H1 (cell line): ENCODE measurements at regions not wholly inside any gene's neighbourhood (a gene's known extent, or its start where the extent isn't known, plus 50 kb on each side); places are given as distances from the start of the nearest gene placed in this dataset.
A peak's percentile ranks its signal among the peaks of the same experiment; 100 is the strongest.

Source experiments
- CTCF ChIA-PET: fragments of 300-600 bp; sonication (Branson Sonifier 250); formaldehyde crosslinking; loops from one replicate; lab custom pipeline; 2021; ENCODE audit not compliant: partially characterized antibody; lab: Charles Lee
- POLR2A ChIA-PET: fragments of 300-600 bp; sonication (Branson Sonifier 250); formaldehyde crosslinking; loops from one replicate; lab custom pipeline; 2021; ENCODE audit warnings: inconsistent platforms; ENCODE audit not compliant: partially characterized antibody; lab: Charles Lee
- DNase-seq, 2 experiments: peaks; one replicate each; pipeline versions ENCODE4 v3.0.0 to v3.0.0-alpha.2; 2010 to 2022; ENCODE audit warnings: low spot score in 2 of 2, low read depth in 1 of 2, mixed read lengths in 1 of 2
- FAIRE-seq: peaks from 2 replicates; lab custom pipeline; 2011; peaks lifted over from hg19 to GRCh38; lab: Jason Lieb, UNC
- H2AFZ ChIP-seq: 2 replicates; pipeline ENCODE4 v1.8.1; 2012; ENCODE audit warnings: low read length, inconsistent platforms
- H2AK5ac ChIP-seq: 2 replicates; pipeline ENCODE4 v1.6.1; 2013; ENCODE audit warnings: low read depth, low read length
- H2BK120ac ChIP-seq: replicated peaks from 2 replicates; pipeline ENCODE3; 2013; ENCODE audit warnings: low read depth, low read length, inconsistent platforms
- H2BK12ac ChIP-seq: 2 replicates; pipeline ENCODE4 v1.6.1; 2013; ENCODE audit warnings: low read depth, low read length
- H2BK15ac ChIP-seq: 2 replicates; pipeline ENCODE4 v1.6.1; 2013; ENCODE audit warnings: low read length
- H2BK20ac ChIP-seq: 2 replicates; pipeline ENCODE4 v1.6.1; 2013; ENCODE audit warnings: low read length
- H2BK5ac ChIP-seq: 2 replicates; pipeline ENCODE4 v1.6.1; 2013; ENCODE audit warnings: low read depth, low read length
- H3K14ac ChIP-seq: 2 replicates; pipeline ENCODE4 v1.6.1; 2013; ENCODE audit warnings: inconsistent platforms; ENCODE audit not compliant: insufficient read length
- H3K18ac ChIP-seq: 2 replicates; pipeline ENCODE4 v1.6.1; 2013; ENCODE audit warnings: low read length; ENCODE audit errors: extremely low read depth
- H3K23ac ChIP-seq: 2 replicates; pipeline ENCODE4 v1.6.1; 2013; ENCODE audit warnings: inconsistent platforms; ENCODE audit not compliant: insufficient read length
- H3K23me2 ChIP-seq: 2 replicates; pipeline ENCODE4 v1.6.1; 2013; ENCODE audit warnings: low read depth, low read length
- H3K27ac ChIP-seq: 2 replicates; pipeline ENCODE4 v1.6.1; 2011; ENCODE audit warnings: low read depth, low read length, inconsistent platforms
- H3K27me3 ChIP-seq, 4 experiments: replicated peaks in 1 of 4; 1 replicate in 1 of 4; 2 replicates in 3 of 4; pipeline versions ENCODE4 v1.6.1 to v1.8.1; 2011 to 2013; ENCODE audit warnings: low read length in 3 of 4, mild to moderate bottlenecking in 3 of 4, inconsistent platforms in 2 of 4, mixed read lengths in 2 of 4, moderate library complexity in 1 of 4; ENCODE audit not compliant: control insufficient read depth in 3 of 4, insufficient read depth in 3 of 4; ENCODE audit errors: extremely low read depth in 1 of 4
- H3K36me3 ChIP-seq, 4 experiments: 2 replicates each; pipeline versions ENCODE4 v1.6.1 to v1.8.1; 2011 to 2013; ENCODE audit warnings: mild to moderate bottlenecking in 4 of 4, low read length in 3 of 4, moderate library complexity in 2 of 4, control low read depth in 1 of 4, inconsistent platforms in 1 of 4; ENCODE audit not compliant: insufficient read depth in 4 of 4, control insufficient read depth in 2 of 4
- H3K4ac ChIP-seq: replicated peaks from 2 replicates; pipeline ENCODE3; 2013; ENCODE audit warnings: low read length, low read depth, mixed read lengths, inconsistent platforms; ENCODE audit not compliant: insufficient read length
- H3K4me1 ChIP-seq, 4 experiments: replicated peaks in 1 of 4; 1 replicate in 1 of 4; 2 replicates in 3 of 4; pipeline versions ENCODE4 v1.6.1 to v1.8.1; 2011 to 2013; ENCODE audit warnings: low read length in 3 of 4, inconsistent platforms in 2 of 4, mixed read lengths in 1 of 4; ENCODE audit not compliant: insufficient read depth in 4 of 4, control insufficient read depth in 3 of 4
- H3K4me2 ChIP-seq, 2 experiments: 2 replicates each; pipeline versions ENCODE4 v1.6.1 to v1.8.1; 2011 to 2013; ENCODE audit warnings: low read depth in 2 of 2, low read length in 2 of 2, control low read depth in 1 of 2, inconsistent platforms in 1 of 2, mild to moderate bottlenecking in 1 of 2; ENCODE audit not compliant: insufficient read depth in 1 of 2
- H3K4me3 ChIP-seq, 4 experiments: fragments of 200-600, 300-600 bp in 1 of 4; sonication (generic), shearing (Covaris generic), sonication (Bioruptor Twin) in 1 of 4; 2 replicates each; pipeline versions ENCODE4 v1.5.1 to v1.8.1; 2011 to 2016; ENCODE audit warnings: low read length in 4 of 4, low read depth in 3 of 4, control low read depth in 2 of 4, inconsistent platforms in 2 of 4, mild to moderate bottlenecking in 2 of 4, mixed read lengths in 1 of 4, moderate library complexity in 1 of 4; ENCODE audit not compliant: insufficient read depth in 2 of 4; ENCODE audit errors: extremely low read depth in 1 of 4
- H3K56ac ChIP-seq: replicated peaks from 2 replicates; pipeline ENCODE3; 2013; ENCODE audit warnings: low read depth, mild to moderate bottlenecking, mixed read lengths, low read length, inconsistent platforms; ENCODE audit not compliant: insufficient read length
- H3K79me1 ChIP-seq: 2 replicates; pipeline ENCODE4 v1.6.1; 2013; ENCODE audit warnings: low read depth, low read length, control low read depth
- H3K79me2 ChIP-seq, 2 experiments: 2 replicates each; pipeline versions ENCODE4 v1.6.1 to v1.8.1; 2012 to 2013; ENCODE audit warnings: low read length in 2 of 2, mild to moderate bottlenecking in 2 of 2, inconsistent platforms in 1 of 2; ENCODE audit not compliant: insufficient read depth in 2 of 2, control insufficient read depth in 1 of 2
- H3K9ac ChIP-seq, 4 experiments: replicated peaks in 1 of 4; 1 replicate in 1 of 4; 2 replicates in 3 of 4; pipeline versions ENCODE4 v1.6.1 to v1.8.1; 2011 to 2013; ENCODE audit warnings: low read depth in 3 of 4, low read length in 3 of 4, control low read depth in 2 of 4, mild to moderate bottlenecking in 2 of 4, moderate library complexity in 2 of 4, inconsistent platforms in 1 of 4; ENCODE audit errors: extremely low read depth in 1 of 4
- H3K9me3 ChIP-seq, 2 experiments: 2 replicates each; pipeline versions ENCODE4 v1.6.1 to v1.8.1; 2012 to 2013; ENCODE audit warnings: mild to moderate bottlenecking in 2 of 2, moderate library complexity in 2 of 2, control low read depth in 1 of 2, inconsistent platforms in 1 of 2, low read depth in 1 of 2, low read length in 1 of 2, mixed read lengths in 1 of 2; ENCODE audit not compliant: insufficient read depth in 2 of 2
- H4K20me1 ChIP-seq, 2 experiments: replicated peaks in 1 of 2; 2 replicates each; pipeline versions ENCODE3 to v1.8.1; 2011 to 2013; ENCODE audit warnings: inconsistent platforms in 2 of 2, low read length in 2 of 2, mild to moderate bottlenecking in 1 of 2; ENCODE audit not compliant: insufficient read depth in 2 of 2, control insufficient read depth in 1 of 2
- H4K5ac ChIP-seq: 2 replicates; pipeline ENCODE4 v1.6.1; 2013; ENCODE audit warnings: low read length, low read depth, mixed read lengths, inconsistent platforms; ENCODE audit not compliant: insufficient read length
- H4K8ac ChIP-seq: 2 replicates; pipeline ENCODE4 v1.8.0; 2013; ENCODE audit warnings: mild to moderate bottlenecking, moderate library complexity, low read length, inconsistent platforms; ENCODE audit not compliant: insufficient read depth; ENCODE audit errors: extremely low read depth
- H4K91ac ChIP-seq: replicated peaks from 2 replicates; pipeline ENCODE3; 2013; ENCODE audit warnings: low read length, mixed read lengths, inconsistent platforms; ENCODE audit not compliant: insufficient read length
- CBX5 ChIP-seq: fragments of 300-800, 300-1000 bp; sonication (generic); IDR thresholded peaks from 2 replicates; pipeline ENCODE4 v1.7.1; 2016; ENCODE audit warnings: antibody characterized with exemption, low read length, low read depth
- CHD2 ChIP-seq: IDR thresholded peaks from 2 replicates; pipeline ENCODE4 v1.6.1; 2012; ENCODE audit warnings: low read length, improper control_type of control experiment
- EGR1 ChIP-seq: IDR thresholded peaks from 2 replicates; pipeline ENCODE4 v1.6.1; 2011; ENCODE audit warnings: low read depth, low read length, borderline replicate concordance
- GTF2F1 ChIP-seq: IDR thresholded peaks from 2 replicates; pipeline ENCODE4 v1.6.1; 2012; ENCODE audit warnings: low read depth, low read length, improper control_type of control experiment, borderline replicate concordance
- RBBP5 ChIP-seq: IDR thresholded peaks from 2 replicates; pipeline ENCODE4 v1.7.1; 2012; ENCODE audit warnings: low read depth, mild to moderate bottlenecking, inconsistent platforms, low read length, moderate library complexity, borderline replicate concordance
- TBP ChIP-seq: IDR thresholded peaks from 2 replicates; pipeline ENCODE4 v1.6.1; 2011; ENCODE audit warnings: low read depth, low read length, improper control_type of control experiment
- WGBS, 2 experiments: shearing (Covaris generic) in 1 of 2; methylation state at CpG; one replicate each; pipeline versions ENCODE4 v1.1.6 to v1.1.7; 2013 to 2015; ENCODE audit warnings: low lambda C conversion rate in 2 of 2, mixed read lengths in 2 of 2, inconsistent platforms in 1 of 2, low coverage in 1 of 2, missing lambda C conversion rate in 1 of 2; ENCODE audit not compliant: insufficient replicate concordance in 2 of 2, insufficient coverage in 1 of 2, insufficient read length in 1 of 2; ENCODE audit errors: extremely low coverage in 1 of 2, missing lambda C conversion rate in 1 of 2; 5-methylcytosine and 5-hydroxymethylcytosine counted together

GRCh38 chr20:53666144-53666543 lies 72.5 kb upstream of the ZNF217 start:
- H3K4me2 ChIP-seq: no peak overlapping the region
- H3K4ac ChIP-seq: no peak overlapping the region
- no peaks in the 10 kb centered on the region for H3K9me3 ChIP-seq
- CTCF ChIA-PET: interaction anchor here (0.6 to 0.8 kb wide), 2 partner anchors 23 to 250 kb away, joined by 3 read pairs; no protein-coding TSS in a partner anchor
- H3K4me1 ChIP-seq: no peaks in the 10 kb centered on the region
- H3K79me1 ChIP-seq: no peaks in the 10 kb centered on the region
- H4K8ac ChIP-seq: no peak overlapping the region
- 0 out of 2 replicates have a peak overlapping the region, but pooled peaks have one; percentile 92 for H2BK15ac ChIP-seq
- no peak for TF ChIP-seq CHD2
- TF ChIP-seq CBX5: no peak
- no peak for TF ChIP-seq GTF2F1
- TF ChIP-seq TBP: no peak
- no peak for TF ChIP-seq RBBP5
- no peak for TF ChIP-seq EGR1
- 90% methylated on average over 6 of the region's 6 CpGs; no CpG with 5 or more reads in 1 of the 2 experiments for WGBS, 2 experiments
- H2BK20ac ChIP-seq: no peak overlapping the region
- H3K23me2 ChIP-seq: no peaks in the 10 kb centered on the region
- no peak overlapping the region for H3K56ac ChIP-seq
- no peak overlapping the region for H3K14ac ChIP-seq
- no peak overlapping the region for H2BK5ac ChIP-seq
- POLR2A ChIA-PET: no interaction called here
- H3K36me3 ChIP-seq: no peaks in the 10 kb centered on the region
- H2AFZ ChIP-seq: no peak overlapping the region
- no peak overlapping the region for H3K4me3 ChIP-seq
- no peak overlapping the region for H3K27ac ChIP-seq
- H3K79me2 ChIP-seq: no peaks in the 10 kb centered on the region
- no peak for FAIRE-seq
- no peak overlapping the region for H2BK120ac ChIP-seq
- no peak overlapping the region for H4K91ac ChIP-seq
- H3K18ac ChIP-seq: no peak overlapping the region
- no peak overlapping the region for H3K23ac ChIP-seq
- no peak overlapping the region for H3K9ac ChIP-seq
- no peaks in the 10 kb centered on the region for H4K20me1 ChIP-seq
- H2BK12ac ChIP-seq: no peak overlapping the region
- H4K5ac ChIP-seq: no peak overlapping the region
- DNase-seq: no peak
- no peak overlapping the region for H2AK5ac ChIP-seq
- H3K27me3 ChIP-seq: no peaks in the 10 kb centered on the region
